Esophagus muscularis mucosa (tissue), 4 donors: ENCODE measurements at regions not wholly inside any gene's neighbourhood (a gene's known extent, or its start where the extent isn't known, plus 50 kb on each side); places are given as distances from the start of the nearest gene placed in this dataset.
A peak's percentile ranks its signal among the peaks of the same experiment; 100 is the strongest.

ENCODE experiments used
- DNase-seq: peaks from one replicate; pipeline ENCODE4 v3.0.0-alpha.2; 2017; ENCODE audit errors: extremely low spot score
- H3K27ac ChIP-seq, 4 donors: fragments of 200-600 bp; sonication (generic); replicated peaks in 1 of 4; 1 replicate in 3 of 4; 2 replicates in 1 of 4; pipeline ENCODE4 v1.5.1; 2016 to 2019; ENCODE audit warnings: mild to moderate bottlenecking in 1 of 4
- H3K27me3 ChIP-seq, 4 donors: fragments of 200-600 bp; sonication (generic); one replicate each; pipeline versions ENCODE4 v1.5.1 to v1.6.0; 2016 to 2019
- H3K36me3 ChIP-seq, 4 donors: fragments of 200-600 bp; sonication (generic); one replicate each; pipeline ENCODE4 v1.5.1; 2016 to 2019
- H3K4me1 ChIP-seq, 4 donors: fragments of 200-600 bp; sonication (generic); one replicate each; pipeline ENCODE4 v1.5.1; 2016 to 2019
- H3K4me3 ChIP-seq, 4 donors: fragments of 200-600 bp; sonication (generic); 1 replicate in 2 of 4; 2 replicates in 2 of 4; pipeline ENCODE4 v1.5.1; 2016 to 2019; ENCODE audit warnings: mild to moderate bottlenecking in 4 of 4, moderate library complexity in 1 of 4
- H3K9me3 ChIP-seq, 4 donors: fragments of 200-600 bp; sonication (generic); 1 replicate in 3 of 4; 2 replicates in 1 of 4; pipeline ENCODE4 v1.5.1; 2016 to 2019
- CTCF ChIP-seq, 3 experiments: fragments of 200-600 bp in 2 of 3; fragments of 450-650 bp in 1 of 3; sonication (generic) in 2 of 3; IDR thresholded peaks; one replicate each; pipeline ENCODE4 v1.5.1; 2017 to 2019; ENCODE audit warnings: antibody characterized with exemption in 3 of 3, mild to moderate bottlenecking in 2 of 3, moderate library complexity in 1 of 3
- EP300 ChIP-seq: sonication (generic); formaldehyde crosslinking; IDR thresholded peaks from one replicate; pipeline ENCODE4 v1.6.1; 2017; ENCODE audit warnings: antibody characterized with exemption
- POLR2A ChIP-seq: fragments of 450-650 bp; IDR thresholded peaks from one replicate; pipeline ENCODE4 v1.6.1; 2017; ENCODE audit warnings: antibody characterized with exemption, moderate library complexity, mild to moderate bottlenecking, low read depth
- POLR2AphosphoS5 ChIP-seq, 2 donors: sonication (generic); formaldehyde crosslinking; IDR thresholded peaks; one replicate each; pipeline ENCODE4 v1.6.1; 2017; ENCODE audit warnings: antibody characterized with exemption in 2 of 2
- WGBS: methylation state at CpG from one replicate; pipeline ENCODE4 v1.1.5; 2018; 5-methylcytosine and 5-hydroxymethylcytosine counted together
- intact Hi-C: fragments of 100-400 bp; cut with DNase I; formaldehyde crosslinking; loops from one replicate; pipeline ENCODE4 v1.15.1; 2023

- no peaks in the 10 kb centered on the region for H3K27me3 ChIP-seq
- 31% methylated on average over 3 of the region's 3 CpGs for WGBS
- H3K36me3 ChIP-seq = no peaks in the 10 kb centered on the region
- TF ChIP-seq POLR2A = no peak
- TF ChIP-seq EP300 = no peak
- TF ChIP-seq POLR2AphosphoS5 (IDR thresholded peaks at IDR 0.05) = no peak
- no peak for TF ChIP-seq CTCF (IDR thresholded peaks at IDR 0.05)
- H3K4me3 ChIP-seq = no peak overlapping the region
- DNase-seq = no peak
- intact Hi-C loops = no loop called here
- peaks cover 0 to 19% (median 19%) of the 10 kb centered on the region in 4 donors for H3K4me1 ChIP-seq
- H3K27ac ChIP-seq = peak overlapping the region in 2 of 4 donors; percentile 2 to 24
- H3K9me3 ChIP-seq = no peaks in the 10 kb centered on the region
Measured at GRCh38 chr2:62556086-62556485, 50.1 kb upstream of the TMEM17 start.
